H1 (cell line): ENCODE measurements at regions not wholly inside any gene's neighbourhood (a gene's known extent, or its start where the extent isn't known, plus 50 kb on each side); places are given as distances from the start of the nearest gene placed in this dataset.

Experiments used
- CTCF ChIA-PET: fragments of 300-600 bp; sonication (Branson Sonifier 250); formaldehyde crosslinking; loops from one replicate; lab custom pipeline; 2021; ENCODE audit not compliant: partially characterized antibody; lab: Charles Lee
- POLR2A ChIA-PET: fragments of 300-600 bp; sonication (Branson Sonifier 250); formaldehyde crosslinking; loops from one replicate; lab custom pipeline; 2021; ENCODE audit warnings: inconsistent platforms; ENCODE audit not compliant: partially characterized antibody; lab: Charles Lee
- DNase-seq, 2 experiments: peaks; one replicate each; pipeline versions ENCODE4 v3.0.0 to v3.0.0-alpha.2; 2010 to 2022; ENCODE audit warnings: low spot score in 2 of 2, low read depth in 1 of 2, mixed read lengths in 1 of 2
- FAIRE-seq: peaks from 2 replicates; lab custom pipeline; 2011; peaks lifted over from hg19 to GRCh38; lab: Jason Lieb, UNC
- H2AFZ ChIP-seq: 2 replicates; pipeline ENCODE4 v1.8.1; 2012; ENCODE audit warnings: low read length, inconsistent platforms
- H2AK5ac ChIP-seq: 2 replicates; pipeline ENCODE4 v1.6.1; 2013; ENCODE audit warnings: low read depth, low read length
- H2BK120ac ChIP-seq: replicated peaks from 2 replicates; pipeline ENCODE3; 2013; ENCODE audit warnings: low read depth, low read length, inconsistent platforms
- H2BK12ac ChIP-seq: 2 replicates; pipeline ENCODE4 v1.6.1; 2013; ENCODE audit warnings: low read depth, low read length
- H2BK15ac ChIP-seq: 2 replicates; pipeline ENCODE4 v1.6.1; 2013; ENCODE audit warnings: low read length
- H2BK20ac ChIP-seq: 2 replicates; pipeline ENCODE4 v1.6.1; 2013; ENCODE audit warnings: low read length
- H2BK5ac ChIP-seq: 2 replicates; pipeline ENCODE4 v1.6.1; 2013; ENCODE audit warnings: low read depth, low read length
- H3K14ac ChIP-seq: 2 replicates; pipeline ENCODE4 v1.6.1; 2013; ENCODE audit warnings: inconsistent platforms; ENCODE audit not compliant: insufficient read length
- H3K18ac ChIP-seq: 2 replicates; pipeline ENCODE4 v1.6.1; 2013; ENCODE audit warnings: low read length; ENCODE audit errors: extremely low read depth
- H3K23ac ChIP-seq: 2 replicates; pipeline ENCODE4 v1.6.1; 2013; ENCODE audit warnings: inconsistent platforms; ENCODE audit not compliant: insufficient read length
- H3K23me2 ChIP-seq: 2 replicates; pipeline ENCODE4 v1.6.1; 2013; ENCODE audit warnings: low read depth, low read length
- H3K27ac ChIP-seq: 2 replicates; pipeline ENCODE4 v1.6.1; 2011; ENCODE audit warnings: low read depth, low read length, inconsistent platforms
- H3K27me3 ChIP-seq, 4 experiments: replicated peaks in 1 of 4; 1 replicate in 1 of 4; 2 replicates in 3 of 4; pipeline versions ENCODE4 v1.6.1 to v1.8.1; 2011 to 2013; ENCODE audit warnings: low read length in 3 of 4, mild to moderate bottlenecking in 3 of 4, inconsistent platforms in 2 of 4, mixed read lengths in 2 of 4, moderate library complexity in 1 of 4; ENCODE audit not compliant: control insufficient read depth in 3 of 4, insufficient read depth in 3 of 4; ENCODE audit errors: extremely low read depth in 1 of 4
- H3K36me3 ChIP-seq, 4 experiments: 2 replicates each; pipeline versions ENCODE4 v1.6.1 to v1.8.1; 2011 to 2013; ENCODE audit warnings: mild to moderate bottlenecking in 4 of 4, low read length in 3 of 4, moderate library complexity in 2 of 4, control low read depth in 1 of 4, inconsistent platforms in 1 of 4; ENCODE audit not compliant: insufficient read depth in 4 of 4, control insufficient read depth in 2 of 4
- H3K4ac ChIP-seq: replicated peaks from 2 replicates; pipeline ENCODE3; 2013; ENCODE audit warnings: low read length, low read depth, mixed read lengths, inconsistent platforms; ENCODE audit not compliant: insufficient read length
- H3K4me1 ChIP-seq, 4 experiments: replicated peaks in 1 of 4; 1 replicate in 1 of 4; 2 replicates in 3 of 4; pipeline versions ENCODE4 v1.6.1 to v1.8.1; 2011 to 2013; ENCODE audit warnings: low read length in 3 of 4, inconsistent platforms in 2 of 4, mixed read lengths in 1 of 4; ENCODE audit not compliant: insufficient read depth in 4 of 4, control insufficient read depth in 3 of 4
- H3K4me2 ChIP-seq, 2 experiments: 2 replicates each; pipeline versions ENCODE4 v1.6.1 to v1.8.1; 2011 to 2013; ENCODE audit warnings: low read depth in 2 of 2, low read length in 2 of 2, control low read depth in 1 of 2, inconsistent platforms in 1 of 2, mild to moderate bottlenecking in 1 of 2; ENCODE audit not compliant: insufficient read depth in 1 of 2
- H3K4me3 ChIP-seq, 4 experiments: fragments of 200-600, 300-600 bp in 1 of 4; sonication (generic), shearing (Covaris generic), sonication (Bioruptor Twin) in 1 of 4; 2 replicates each; pipeline versions ENCODE4 v1.5.1 to v1.8.1; 2011 to 2016; ENCODE audit warnings: low read length in 4 of 4, low read depth in 3 of 4, control low read depth in 2 of 4, inconsistent platforms in 2 of 4, mild to moderate bottlenecking in 2 of 4, mixed read lengths in 1 of 4, moderate library complexity in 1 of 4; ENCODE audit not compliant: insufficient read depth in 2 of 4; ENCODE audit errors: extremely low read depth in 1 of 4
- H3K56ac ChIP-seq: replicated peaks from 2 replicates; pipeline ENCODE3; 2013; ENCODE audit warnings: low read depth, mild to moderate bottlenecking, mixed read lengths, low read length, inconsistent platforms; ENCODE audit not compliant: insufficient read length
- H3K79me1 ChIP-seq: 2 replicates; pipeline ENCODE4 v1.6.1; 2013; ENCODE audit warnings: low read depth, low read length, control low read depth
- H3K79me2 ChIP-seq, 2 experiments: 2 replicates each; pipeline versions ENCODE4 v1.6.1 to v1.8.1; 2012 to 2013; ENCODE audit warnings: low read length in 2 of 2, mild to moderate bottlenecking in 2 of 2, inconsistent platforms in 1 of 2; ENCODE audit not compliant: insufficient read depth in 2 of 2, control insufficient read depth in 1 of 2
- H3K9ac ChIP-seq, 4 experiments: replicated peaks in 1 of 4; 1 replicate in 1 of 4; 2 replicates in 3 of 4; pipeline versions ENCODE4 v1.6.1 to v1.8.1; 2011 to 2013; ENCODE audit warnings: low read depth in 3 of 4, low read length in 3 of 4, control low read depth in 2 of 4, mild to moderate bottlenecking in 2 of 4, moderate library complexity in 2 of 4, inconsistent platforms in 1 of 4; ENCODE audit errors: extremely low read depth in 1 of 4
- H3K9me3 ChIP-seq, 2 experiments: 2 replicates each; pipeline versions ENCODE4 v1.6.1 to v1.8.1; 2012 to 2013; ENCODE audit warnings: mild to moderate bottlenecking in 2 of 2, moderate library complexity in 2 of 2, control low read depth in 1 of 2, inconsistent platforms in 1 of 2, low read depth in 1 of 2, low read length in 1 of 2, mixed read lengths in 1 of 2; ENCODE audit not compliant: insufficient read depth in 2 of 2
- H4K20me1 ChIP-seq, 2 experiments: replicated peaks in 1 of 2; 2 replicates each; pipeline versions ENCODE3 to v1.8.1; 2011 to 2013; ENCODE audit warnings: inconsistent platforms in 2 of 2, low read length in 2 of 2, mild to moderate bottlenecking in 1 of 2; ENCODE audit not compliant: insufficient read depth in 2 of 2, control insufficient read depth in 1 of 2
- H4K5ac ChIP-seq: 2 replicates; pipeline ENCODE4 v1.6.1; 2013; ENCODE audit warnings: low read length, low read depth, mixed read lengths, inconsistent platforms; ENCODE audit not compliant: insufficient read length
- H4K8ac ChIP-seq: 2 replicates; pipeline ENCODE4 v1.8.0; 2013; ENCODE audit warnings: mild to moderate bottlenecking, moderate library complexity, low read length, inconsistent platforms; ENCODE audit not compliant: insufficient read depth; ENCODE audit errors: extremely low read depth
- H4K91ac ChIP-seq: replicated peaks from 2 replicates; pipeline ENCODE3; 2013; ENCODE audit warnings: low read length, mixed read lengths, inconsistent platforms; ENCODE audit not compliant: insufficient read length
- CBX8 ChIP-seq: fragments of 300-800, 300-1000 bp; sonication (generic); IDR thresholded peaks from 2 replicates; pipeline ENCODE4 v1.7.1; 2016; ENCODE audit warnings: low read depth, low read length, borderline replicate concordance
- EP300 ChIP-seq, 2 experiments: IDR thresholded peaks; 1 replicate in 1 of 2; 2 replicates in 1 of 2; pipeline ENCODE4 v1.6.1; 2011 to 2012; ENCODE audit warnings: low read depth in 2 of 2, low read length in 2 of 2, mild to moderate bottlenecking in 2 of 2, borderline replicate concordance in 1 of 2, inconsistent platforms in 1 of 2, moderate library complexity in 1 of 2
- EZH2 ChIP-seq: fragments of 200-600 bp; sonication (generic); IDR thresholded peaks from 2 replicates; pipeline ENCODE4 v1.7.1; 2012; ENCODE audit warnings: low read depth, mild to moderate bottlenecking, moderate library complexity, low read length, inconsistent platforms; ENCODE audit not compliant: severe bottlenecking
- FOSL1 ChIP-seq: IDR thresholded peaks from 2 replicates; pipeline ENCODE4 v1.6.1; 2011; ENCODE audit warnings: mild to moderate bottlenecking, low read depth, low read length, moderate library complexity; ENCODE audit not compliant: insufficient read depth
- SIX5 ChIP-seq: IDR thresholded peaks from 2 replicates; pipeline ENCODE4 v1.6.1; 2011; ENCODE audit warnings: mild to moderate bottlenecking, low read depth, low read length
- SRF ChIP-seq: IDR thresholded peaks from 2 replicates; pipeline ENCODE4 v1.6.1; 2011; ENCODE audit warnings: mild to moderate bottlenecking, low read depth, low read length, moderate library complexity
- YY1 ChIP-seq: IDR thresholded peaks from 2 replicates; pipeline ENCODE4 v1.6.1; 2011; ENCODE audit warnings: low read depth, mild to moderate bottlenecking, low read length
- WGBS, 2 experiments: shearing (Covaris generic) in 1 of 2; methylation state at CpG; one replicate each; pipeline versions ENCODE4 v1.1.6 to v1.1.7; 2013 to 2015; ENCODE audit warnings: low lambda C conversion rate in 2 of 2, mixed read lengths in 2 of 2, inconsistent platforms in 1 of 2, low coverage in 1 of 2, missing lambda C conversion rate in 1 of 2; ENCODE audit not compliant: insufficient replicate concordance in 2 of 2, insufficient coverage in 1 of 2, insufficient read length in 1 of 2; ENCODE audit errors: extremely low coverage in 1 of 2, missing lambda C conversion rate in 1 of 2; 5-methylcytosine and 5-hydroxymethylcytosine counted together

- Histone ChIP-seq H3K27ac (no peak overlapping the region), H2BK15ac (no peak overlapping the region), H4K91ac (no peak overlapping the region), H2AK5ac (no peak overlapping the region), H4K5ac (no peak overlapping the region), H3K4me1 (no peaks in the 10 kb centered on the region), H3K4me2 (no peak overlapping the region), H4K20me1 (no peaks in the 10 kb centered on the region), H3K4ac (no peak overlapping the region), H3K79me2 (no peaks in the 10 kb centered on the region), H3K18ac (no peak overlapping the region), H2BK120ac (no peak overlapping the region), H2BK20ac (no peak overlapping the region), H3K14ac (no peak overlapping the region), H3K9me3 (no peaks in the 10 kb centered on the region), H3K4me3 (no peak overlapping the region), H3K36me3 (no peaks in the 10 kb centered on the region), H3K27me3 (no peaks in the 10 kb centered on the region), H3K56ac (no peak overlapping the region), H3K23ac (no peak overlapping the region), H3K79me1 (no peaks in the 10 kb centered on the region), H3K9ac (no peak overlapping the region), H2AFZ (no peak overlapping the region), H2BK5ac (no peak overlapping the region), H3K23me2 (no peaks in the 10 kb centered on the region), H2BK12ac (no peak overlapping the region), H4K8ac (no peak overlapping the region)
- ChIA-PET POLR2A (no interaction called here), CTCF (interaction anchor here (0.7 to 0.9 kb wide), 2 partner anchors 10 to 268 kb away, joined by 3 read pairs; no protein-coding TSS in a partner anchor)
- 94% methylated on average over 9 of the region's 9 CpGs; no CpG with 5 or more reads in 1 of the 2 experiments for WGBS, 2 experiments
- TF ChIP-seq CBX8: no peak
- no peak for TF ChIP-seq EP300 (IDR thresholded peaks at IDR 0.05; ENCODE audit: borderline replicate concordance in 1 of 2, low read depth in 2 of 2, low read length in 2 of 2)
- no peak for TF ChIP-seq YY1
- TF ChIP-seq EZH2: no peak
- TF ChIP-seq SRF: no peak
- TF ChIP-seq SIX5: no peak
- TF ChIP-seq FOSL1: no peak
- FAIRE-seq (no peak), DNase-seq (no peak)
Observed at GRCh38 chr2:12478151-12479064, 238.3 kb upstream of the TRIB2 start.
